Limb (tissue), 2 donors: ENCODE measurements at regions not wholly inside any gene's neighbourhood (a gene's known extent, or its start where the extent isn't known, plus 50 kb on each side); places are given as distances from the start of the nearest gene placed in this dataset.

Source experiments
- DNase-seq, 2 donors: peaks; one replicate each; pipeline ENCODE4 v3.0.0-alpha.2; 2016; ENCODE audit errors: extremely low spot score in 2 of 2

DNA sequence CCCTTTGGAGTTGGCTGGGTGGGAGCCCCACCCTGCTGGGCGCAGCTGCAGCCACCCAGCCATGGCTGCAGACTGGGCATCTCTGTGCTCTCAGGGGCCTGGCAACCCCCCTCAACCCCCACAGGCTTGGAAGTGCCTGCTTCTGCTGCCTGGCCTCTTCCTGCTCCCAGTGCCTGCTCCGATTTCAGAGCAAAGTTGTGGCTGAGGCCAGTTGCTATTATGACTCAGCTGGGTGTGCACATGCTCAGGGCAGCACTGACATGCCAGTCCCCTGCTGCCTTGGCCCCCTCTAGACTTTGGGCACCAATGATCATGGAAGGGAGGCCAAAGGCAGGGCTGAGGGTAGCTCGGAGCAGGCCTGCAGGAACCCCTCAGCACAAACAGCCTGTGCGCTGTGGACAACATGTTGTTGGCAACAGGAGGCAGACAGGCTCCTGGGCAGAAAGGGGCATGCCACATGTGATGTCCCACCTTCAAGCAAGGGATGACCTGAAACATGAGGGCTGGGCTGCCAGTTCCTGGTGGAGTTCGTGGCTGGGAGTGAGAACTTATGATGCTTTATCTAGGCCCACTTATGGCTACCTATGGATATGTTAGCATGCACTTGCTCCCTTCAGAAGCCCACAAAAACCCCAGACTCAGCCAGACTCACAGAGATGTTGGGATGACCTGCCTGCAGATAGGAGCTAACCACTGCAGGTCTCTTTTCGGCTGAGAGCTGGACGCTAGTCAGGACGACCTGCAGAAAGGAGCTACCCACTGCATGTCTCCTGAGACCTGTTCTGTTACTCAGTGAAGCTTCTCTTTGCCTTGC is 96.4 kb upstream of the AMOTL1 start:
- no peak for DNase-seq

DNA sequence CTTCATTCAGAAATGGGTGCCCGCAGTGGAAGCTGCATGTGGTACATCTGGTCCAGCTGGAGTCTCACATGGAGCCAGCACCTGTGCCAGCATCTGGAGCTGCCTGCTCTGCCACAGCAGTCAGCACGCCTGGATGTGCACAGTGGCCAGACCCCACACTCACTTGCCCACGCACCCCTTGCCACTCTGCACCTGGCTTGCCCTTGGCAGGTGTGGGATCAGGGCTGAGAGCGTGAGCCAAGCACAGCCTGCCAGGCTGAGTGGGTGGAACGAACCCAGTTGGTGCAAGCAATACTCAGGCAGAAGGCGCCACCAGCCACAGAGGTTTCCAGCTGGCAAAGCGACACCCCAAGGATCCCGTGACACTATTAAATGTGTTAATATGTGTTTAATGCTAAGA is 95.5 kb upstream of the AMOTL1 start:
- DNase-seq, result no peak

DNA sequence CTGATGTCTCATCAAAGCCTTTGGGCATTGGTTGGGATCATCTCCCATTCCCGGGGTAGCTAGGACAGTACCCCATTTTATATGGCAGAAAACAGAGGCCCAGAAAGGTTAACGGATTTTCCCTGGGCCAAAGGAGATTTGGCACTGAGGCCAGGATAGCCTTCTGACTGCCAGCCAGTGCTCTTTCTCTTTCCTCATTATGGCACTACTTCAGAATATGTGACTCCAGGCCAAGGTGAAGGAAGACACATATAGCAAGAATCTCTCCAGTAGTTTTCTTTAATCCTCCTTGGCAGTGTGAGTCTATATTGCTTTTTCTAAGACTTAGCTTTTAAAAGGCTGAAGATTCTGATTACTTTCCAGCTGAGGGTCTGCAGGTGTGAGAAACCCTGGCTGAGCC is 94.8 kb upstream of the AMOTL1 start:
- no peak for DNase-seq

DNA sequence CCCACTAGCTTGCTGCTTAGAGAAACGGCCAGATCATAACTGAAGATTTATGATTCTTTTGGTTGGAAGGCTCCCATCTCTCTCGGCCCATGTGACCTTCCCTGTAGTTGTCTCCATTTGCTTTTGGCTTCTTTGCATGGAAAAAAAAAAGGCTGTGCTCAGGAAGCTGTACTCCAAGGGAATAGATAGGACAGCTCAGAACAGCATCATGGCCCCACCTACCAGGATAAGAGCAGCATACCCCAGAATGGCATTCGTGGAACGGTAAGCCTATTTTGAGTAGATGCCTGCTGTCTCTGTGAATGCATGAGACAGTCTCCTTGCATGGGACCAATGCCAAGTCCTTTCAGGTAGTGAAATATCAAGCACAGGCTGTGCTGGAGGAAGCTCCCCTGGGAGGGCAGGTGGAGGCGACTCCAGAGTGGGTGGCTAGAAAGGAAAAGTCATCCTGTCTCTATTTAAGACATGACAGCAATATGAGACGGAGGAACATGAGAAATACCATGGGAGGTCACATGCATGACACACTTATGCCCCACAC is 94.1 kb upstream of the AMOTL1 start:
- peak in 1 of 2 donors; percentile 42 for DNase-seq

DNA sequence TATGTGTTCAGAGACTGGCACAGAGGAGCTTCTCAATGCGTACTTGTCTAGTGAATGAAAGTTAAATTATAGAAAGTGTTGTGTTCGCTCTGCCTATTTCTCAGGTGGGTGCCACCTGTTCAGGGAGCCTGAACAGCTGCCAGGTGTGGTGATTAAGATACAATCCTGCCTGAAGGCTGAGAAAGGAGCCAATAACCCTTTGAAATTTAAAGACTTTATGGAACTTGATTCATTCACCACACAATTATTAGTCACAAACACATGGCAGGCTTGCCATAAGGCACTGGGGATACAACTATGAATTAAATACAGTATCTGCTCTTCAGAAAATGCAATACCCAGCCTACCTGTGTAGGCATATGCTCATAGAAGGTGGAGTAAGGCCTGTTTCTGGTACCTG is 92.9 kb upstream of the AMOTL1 start:
- DNase-seq, result no peak

DNA sequence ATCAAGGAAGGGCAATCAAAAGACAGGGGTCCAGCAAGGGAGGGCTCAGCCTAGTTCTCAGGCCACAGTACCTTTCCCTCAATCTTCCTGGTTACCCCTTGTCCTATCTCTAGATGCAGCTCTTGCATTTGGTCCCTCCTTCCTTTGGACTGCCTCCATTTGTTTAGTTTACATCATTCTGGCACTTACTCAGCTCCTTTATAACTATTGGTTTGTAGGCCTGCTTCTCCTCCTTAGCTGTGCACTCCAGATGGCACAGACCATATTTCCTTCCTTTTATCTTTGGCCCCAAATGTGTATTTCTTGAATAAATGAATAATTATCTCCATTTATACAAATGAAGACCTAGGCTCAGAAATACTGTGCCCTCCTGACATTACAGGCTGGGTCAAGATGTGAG is 92.3 kb upstream of the AMOTL1 start:
- no peak for DNase-seq

DNA sequence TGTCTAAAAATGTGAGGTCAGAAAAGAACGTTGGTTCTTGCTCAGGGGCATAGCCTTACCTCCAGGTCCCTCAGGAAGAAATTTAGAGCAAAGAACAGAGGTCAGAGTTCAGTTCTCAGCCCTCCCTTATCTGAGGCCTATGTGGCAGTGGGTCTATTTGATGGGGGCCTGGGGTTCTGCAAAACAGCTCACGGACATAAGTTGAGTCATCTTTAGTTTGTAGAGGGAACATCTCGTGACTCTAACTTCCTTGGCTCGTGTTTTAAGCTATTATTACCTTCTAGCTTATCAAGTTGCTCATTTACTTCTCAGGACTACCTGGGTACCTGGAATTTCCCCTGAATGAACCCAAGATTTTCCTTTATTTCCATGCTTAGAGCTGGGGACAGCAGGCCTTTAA is 91.3 kb upstream of the AMOTL1 start:
- no peak for DNase-seq

DNA sequence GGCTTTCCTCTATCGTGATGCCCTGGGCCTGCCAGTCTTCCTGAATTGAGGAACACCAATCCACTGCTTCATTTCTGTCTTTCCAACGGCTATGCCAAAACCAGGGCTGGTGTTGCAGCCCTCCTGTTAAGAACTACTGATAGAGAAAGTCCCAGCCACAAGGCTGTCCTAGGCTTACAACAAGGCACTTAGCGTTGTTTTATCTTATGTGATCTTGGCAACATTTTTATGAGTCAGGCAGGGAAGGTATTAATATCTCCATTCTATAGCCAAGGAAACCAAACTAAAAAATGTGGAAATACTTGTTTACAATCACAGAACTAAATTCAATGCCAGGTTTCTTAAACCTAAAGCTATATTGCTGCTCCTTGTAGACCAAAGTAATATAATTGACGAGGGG is 89.9 kb upstream of the AMOTL1 start:
- DNase-seq, result no peak

DNA sequence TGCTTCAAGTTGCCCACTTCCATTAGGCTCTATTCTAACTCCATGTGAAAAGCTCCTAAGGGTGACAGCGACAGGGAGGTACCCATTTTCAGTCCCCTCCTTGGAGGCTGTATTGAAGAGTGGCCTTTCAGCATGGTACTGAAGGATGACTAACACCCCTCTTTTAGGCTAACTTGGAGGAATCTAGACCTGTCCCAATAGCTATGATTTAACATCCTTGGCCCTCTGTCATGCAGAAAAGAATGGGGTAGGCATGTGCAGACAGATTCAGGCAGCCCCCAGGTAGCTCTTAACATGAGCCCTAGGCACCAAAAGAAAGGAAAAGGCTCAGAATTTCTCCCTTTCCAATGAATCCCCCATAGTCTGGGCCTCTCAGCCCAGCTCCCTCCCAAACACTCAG is 89.3 kb upstream of the AMOTL1 start:
- no peak for DNase-seq

DNA sequence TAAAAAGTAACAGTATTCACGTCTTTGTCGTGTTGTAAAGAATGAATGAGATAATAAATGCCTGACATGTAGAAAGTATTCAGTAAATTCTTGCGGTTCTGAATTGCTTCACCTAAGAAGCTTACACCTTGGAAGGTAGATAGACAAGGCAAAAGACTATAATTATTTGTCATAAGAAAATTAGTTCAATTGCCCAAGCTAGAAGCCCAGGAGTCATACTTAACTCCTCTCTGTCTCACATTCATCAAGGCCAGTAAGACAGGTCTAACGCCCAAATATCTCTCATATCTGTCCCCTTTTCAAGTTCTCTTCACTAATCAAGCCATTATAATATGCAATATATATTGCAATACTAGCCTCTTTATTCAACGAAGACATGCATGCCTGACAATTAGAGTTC is 87.7 kb upstream of the AMOTL1 start:
- DNase-seq, result no peak

DNA sequence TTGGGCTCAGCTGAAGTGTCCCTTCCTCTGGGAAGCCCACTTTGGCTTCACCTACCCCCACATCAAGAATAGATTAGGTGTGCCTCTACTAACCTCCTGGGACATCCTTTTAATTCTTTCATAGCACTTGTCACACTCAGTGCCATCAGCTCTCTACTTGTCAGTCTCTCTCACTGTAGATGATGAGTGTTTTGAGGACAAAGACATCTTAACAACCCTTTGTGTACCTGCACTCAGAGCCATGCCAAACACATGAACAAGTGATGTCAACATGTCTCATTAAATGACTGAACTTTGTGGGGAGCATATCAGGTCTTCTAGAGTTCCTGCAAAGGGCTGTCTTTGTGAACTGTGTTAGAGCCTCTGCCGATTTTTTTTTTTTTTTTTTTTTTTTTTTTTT is 87.0 kb upstream of the AMOTL1 start:
- DNase-seq, result no peak

DNA sequence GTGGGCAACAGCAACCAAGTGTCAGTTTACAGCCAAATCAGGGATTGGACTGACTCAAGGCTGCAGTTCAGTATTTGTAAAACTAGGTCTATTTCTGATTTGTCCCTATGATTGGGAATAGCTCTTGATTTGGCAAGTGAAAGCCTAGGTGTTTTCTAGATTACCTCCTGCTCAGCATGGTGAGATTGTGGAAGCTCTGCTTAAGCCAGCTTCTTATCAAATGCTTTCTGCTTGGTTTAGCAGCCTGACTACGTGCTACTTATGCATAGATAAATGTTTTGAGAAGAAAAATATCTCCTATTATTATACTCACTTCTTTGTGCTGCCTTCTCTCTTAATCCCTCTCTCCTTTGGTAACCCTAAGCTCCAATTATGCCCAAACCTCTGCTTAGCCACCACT is 86.3 kb upstream of the AMOTL1 start:
- DNase-seq, result no peak

DNA sequence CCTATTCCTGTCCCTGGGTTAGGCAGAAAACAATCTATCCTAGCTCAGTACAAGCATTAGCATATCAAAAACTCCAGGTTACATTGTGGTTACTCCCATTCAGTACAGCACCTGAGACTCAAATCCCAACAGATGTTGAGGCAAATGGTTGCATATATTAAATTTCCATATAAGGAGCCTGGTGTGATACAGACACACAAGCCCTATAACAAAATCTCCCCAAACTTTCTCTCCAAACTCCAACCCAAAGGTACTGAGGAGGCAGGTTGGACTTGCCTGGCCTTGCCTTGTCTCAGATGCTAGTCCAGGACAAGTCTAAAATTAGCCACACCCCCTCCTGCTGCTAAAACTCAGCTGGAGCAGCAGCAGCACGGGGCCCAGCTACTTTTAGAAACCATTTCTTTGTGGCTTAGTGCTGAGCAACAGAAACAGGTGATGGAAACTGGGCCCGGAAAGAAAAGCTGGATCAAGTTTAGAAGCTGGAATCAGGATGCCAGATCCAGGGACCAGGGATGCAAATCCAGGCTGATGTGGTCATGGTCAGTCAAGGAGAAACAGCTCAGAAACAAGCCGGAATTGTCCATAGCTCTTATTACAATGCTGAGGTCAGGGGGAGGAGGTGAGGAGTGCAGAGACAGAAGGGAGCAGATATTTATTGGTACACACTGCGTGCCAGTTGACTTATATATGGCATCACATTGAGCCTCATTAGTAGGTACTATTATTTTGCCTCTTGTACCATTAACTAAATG is 73.7 kb upstream of the AMOTL1 start:
- no peak for DNase-seq

DNA sequence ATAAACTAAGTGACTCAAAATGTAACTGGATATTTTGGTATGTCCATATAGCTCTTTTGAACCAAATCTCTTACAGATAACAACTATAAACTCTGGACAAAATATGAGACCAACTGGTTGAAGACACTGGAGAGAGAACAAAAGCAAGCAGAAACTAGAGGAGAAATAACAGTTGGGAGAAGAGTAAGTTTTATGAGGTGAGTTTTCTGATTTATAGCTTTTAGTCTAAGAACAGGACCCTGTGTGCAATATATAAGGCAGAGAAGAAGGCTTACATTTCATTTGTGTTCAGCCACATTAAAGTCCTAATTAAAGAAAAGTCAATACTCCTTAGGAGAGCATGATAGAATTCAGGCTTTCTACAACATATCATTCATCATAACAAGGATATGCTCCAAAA is 71.0 kb upstream of the AMOTL1 start:
- DNase-seq, result no peak

DNA sequence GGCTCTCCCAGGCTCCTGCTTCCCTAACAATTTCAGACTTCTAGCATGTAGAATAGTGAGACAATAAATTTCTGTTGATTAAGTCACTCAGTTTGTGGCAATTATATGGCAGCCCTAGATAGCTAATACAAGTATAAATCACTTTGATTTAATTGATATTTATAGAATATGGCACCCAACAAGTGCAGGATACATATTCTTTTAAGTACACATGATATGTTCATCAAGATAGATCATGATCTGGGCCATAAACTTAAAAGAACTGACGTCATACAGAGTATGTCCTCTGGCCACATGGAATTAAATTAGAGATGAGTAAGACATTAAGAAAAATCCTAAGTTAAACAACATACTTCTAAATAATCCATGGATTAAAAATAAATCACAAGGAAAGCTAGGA is 67.5 kb upstream of the AMOTL1 start:
- no peak for DNase-seq

DNA sequence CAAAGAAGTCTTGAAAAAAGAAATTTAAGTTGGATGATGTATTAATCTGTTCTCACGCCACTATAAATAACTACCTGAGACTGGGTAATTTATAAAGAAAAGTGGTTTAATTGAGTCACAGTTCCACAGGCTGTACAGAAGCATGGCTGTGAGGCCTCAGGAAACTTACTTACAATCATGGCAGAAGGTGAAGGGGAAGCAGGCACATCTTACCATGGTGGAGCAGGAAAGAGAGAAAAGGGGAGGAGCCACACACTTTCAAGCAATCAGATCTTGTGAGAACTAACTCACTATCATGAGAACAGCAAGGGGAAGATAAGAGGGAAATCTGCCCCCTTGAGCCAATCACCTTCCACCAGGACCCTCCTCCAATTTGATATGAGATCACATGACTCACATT is 65.7 kb upstream of the AMOTL1 start:
- DNase-seq, result no peak

DNA sequence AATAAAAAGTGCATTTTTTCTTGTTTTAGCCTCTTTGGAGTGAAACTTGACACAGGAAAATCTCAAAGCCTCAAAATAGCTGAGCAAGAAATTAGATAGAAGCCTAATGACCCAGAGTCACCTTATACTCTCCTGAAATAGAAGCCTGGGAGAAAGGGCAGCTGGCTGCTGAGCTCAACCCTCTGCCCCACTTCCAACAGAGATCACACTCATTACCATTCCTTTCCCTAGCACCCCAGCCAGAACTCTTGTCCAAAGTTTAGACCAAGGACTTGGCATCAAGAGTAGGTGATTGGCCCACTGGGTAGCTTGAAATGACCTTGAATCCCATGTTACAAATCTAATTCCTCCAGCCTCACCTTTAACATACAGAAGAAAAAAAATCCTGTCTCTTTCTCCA is 62.7 kb upstream of the AMOTL1 start:
- no peak for DNase-seq

DNA sequence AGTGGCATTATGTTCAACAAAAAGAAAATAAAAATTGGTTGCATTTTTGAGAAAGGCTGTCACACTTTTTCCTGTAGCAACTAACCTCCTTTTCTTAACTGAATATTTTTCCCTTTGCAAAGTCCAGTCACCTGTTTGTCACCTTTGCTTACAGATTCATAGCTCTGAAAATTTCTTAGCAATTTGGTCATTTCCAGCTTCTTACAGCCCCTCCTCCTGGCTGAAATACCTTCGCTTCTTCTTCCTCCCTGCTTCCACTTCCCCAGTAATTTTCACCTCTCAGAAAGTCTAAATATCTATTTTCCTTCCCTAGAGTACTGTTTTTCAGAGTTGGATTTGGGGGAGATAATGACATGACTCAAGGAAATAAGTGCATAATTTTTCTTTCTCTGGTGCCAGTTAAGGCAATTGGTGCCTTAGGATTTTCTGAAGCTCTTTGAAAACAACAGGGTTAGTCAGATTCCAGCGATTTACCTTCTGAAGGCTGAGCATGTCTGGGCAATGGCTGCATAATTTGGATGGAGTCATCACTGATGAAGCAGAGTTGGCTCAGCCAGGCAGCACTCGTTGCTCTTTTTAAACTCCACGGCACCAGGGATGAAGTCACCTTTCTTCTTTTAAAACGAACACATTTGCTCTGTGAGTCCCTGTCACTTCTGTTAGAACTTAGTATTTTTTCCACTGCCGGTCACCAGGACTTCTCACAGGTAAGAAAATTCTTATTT is 62.1 kb upstream of the AMOTL1 start:
- DNase-seq, result no peak

DNA sequence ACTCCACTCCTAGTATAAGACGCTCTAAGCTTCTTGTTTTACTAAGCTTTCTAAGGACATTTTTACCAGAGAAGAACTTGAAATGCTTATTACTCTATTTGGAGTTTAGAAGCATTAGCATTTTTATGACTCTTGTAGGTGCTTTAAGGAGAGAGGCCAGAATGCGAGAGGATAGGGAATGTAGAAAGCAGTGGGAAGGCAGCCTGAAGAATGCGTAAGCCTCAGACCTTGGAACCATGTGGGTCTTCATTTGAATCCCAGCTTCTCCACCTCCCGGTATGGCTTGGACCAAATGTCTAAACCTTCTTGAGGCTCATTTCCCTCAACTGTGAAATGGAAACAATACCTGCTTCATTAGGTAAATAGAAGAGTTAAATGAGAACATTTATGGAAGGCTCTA is 60.0 kb upstream of the AMOTL1 start:
- DNase-seq, result no peak

DNA sequence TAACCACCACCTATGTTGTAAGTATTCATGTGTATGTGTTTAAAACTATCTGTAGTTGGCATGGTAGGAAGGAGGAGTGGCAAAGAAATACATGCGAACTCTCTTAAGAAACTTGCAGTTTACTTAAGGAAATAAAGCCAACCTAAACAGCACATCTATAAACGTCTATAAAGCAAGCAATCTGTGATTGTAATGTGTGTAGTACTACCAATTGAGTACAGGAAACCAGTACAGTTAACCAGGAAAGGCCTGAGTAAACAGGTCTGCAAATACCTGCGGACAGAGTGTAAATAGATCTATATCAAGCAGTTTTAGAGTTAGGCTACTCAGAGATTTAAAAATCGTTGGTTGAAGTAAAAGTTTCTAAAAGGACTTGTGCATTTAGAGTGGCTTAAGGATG is 59.5 kb upstream of the AMOTL1 start:
- DNase-seq, result no peak

DNA sequence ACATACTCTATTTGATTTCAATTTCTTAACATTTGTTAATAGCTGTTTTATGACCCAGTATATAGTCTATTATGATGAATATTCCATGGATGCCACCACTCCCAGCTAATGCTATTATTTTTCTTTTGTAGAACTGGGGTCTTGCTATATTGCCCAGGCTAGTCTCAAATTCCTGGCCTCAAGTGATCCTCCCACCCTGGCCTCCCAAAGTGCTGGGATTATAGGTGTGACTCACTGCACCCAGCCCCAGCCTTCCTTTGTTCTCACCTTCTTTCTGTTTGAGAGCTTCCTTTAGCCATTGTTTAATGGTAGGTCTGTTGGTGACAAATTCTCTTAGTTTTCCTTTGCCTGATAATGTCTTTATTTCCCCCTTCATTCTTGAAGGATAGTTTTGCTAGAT is 52.9 kb upstream of the AMOTL1 start:
- no peak for DNase-seq

DNA sequence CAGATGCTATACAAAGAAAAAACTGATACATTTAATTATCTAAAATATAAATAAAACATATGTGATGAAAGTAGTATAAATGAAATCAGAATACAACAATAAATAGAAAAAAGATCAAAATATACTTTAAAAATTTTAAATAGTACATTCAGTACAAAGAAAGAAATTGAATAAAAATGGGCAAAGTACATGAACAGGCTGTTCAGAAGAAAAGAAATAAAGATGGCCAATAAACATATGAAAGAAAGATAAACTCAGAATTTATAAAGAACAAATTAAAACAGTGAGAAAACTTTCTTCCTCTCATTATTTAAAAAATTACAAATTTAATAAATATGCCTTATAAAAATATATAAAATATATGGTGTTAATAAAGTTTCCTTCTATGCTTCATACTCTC is 50.5 kb upstream of the AMOTL1 start:
- DNase-seq, result no peak
